ENCODE measurements at regions not wholly inside any gene's neighbourhood (a gene's known extent, or its start where the extent isn't known, plus 50 kb on each side); places are given as distances from the start of the nearest gene placed in this dataset.

DNA sequence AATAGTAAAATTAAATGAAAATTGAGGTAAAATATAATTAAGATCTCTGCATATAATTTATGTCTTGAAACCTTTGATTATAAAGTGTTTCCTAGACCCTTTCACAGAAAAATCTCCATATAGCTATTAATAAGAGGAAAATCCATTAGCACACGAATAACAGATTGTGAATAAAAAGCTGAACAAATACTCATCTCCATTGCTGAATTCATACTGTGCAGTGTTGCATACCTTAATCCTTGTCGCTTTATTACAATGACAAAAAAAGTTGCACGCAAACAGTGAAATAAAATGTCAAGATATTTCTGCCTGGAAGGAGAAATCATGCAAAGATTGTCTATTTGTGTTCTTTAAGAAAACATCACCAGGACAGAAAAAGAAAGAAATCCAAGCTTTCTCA is 499.1 kb upstream of the TMPRSS15 start:
- TF ChIP-seq EP300 (IDR thresholded peaks at IDR 0.05) (no peak), POLR2AphosphoS5 (IDR thresholded peaks at IDR 0.05) (no peak)
